PFSK-1 (cell line): ENCODE measurements at regions not wholly inside any gene's neighbourhood (a gene's known extent, or its start where the extent isn't known, plus 50 kb on each side); places are given as distances from the start of the nearest gene placed in this dataset.

Experiments
- REST ChIP-seq, 2 experiments: IDR thresholded peaks; 2 replicates each; pipeline versions ENCODE4 v1.6.1 to v1.8.0; 2011 to 2012; ENCODE audit warnings: low read depth in 2 of 2, low read length in 2 of 2, control low read depth in 1 of 2, inconsistent platforms in 1 of 2, mild to moderate bottlenecking in 1 of 2, moderate library complexity in 1 of 2; ENCODE audit not compliant: insufficient read depth in 1 of 2
- SIN3A ChIP-seq: IDR thresholded peaks from 2 replicates; pipeline ENCODE4 v1.6.1; 2012; ENCODE audit warnings: mild to moderate bottlenecking, low read length, moderate library complexity, borderline replicate concordance; ENCODE audit not compliant: insufficient read depth
- TAF1 ChIP-seq: IDR thresholded peaks from 2 replicates; pipeline ENCODE4 v1.6.1; 2012; ENCODE audit warnings: low read length, control low read depth, borderline replicate concordance; ENCODE audit not compliant: insufficient read depth

- no peak for TF ChIP-seq SIN3A
- TF ChIP-seq REST (IDR thresholded peaks at IDR 0.05; ENCODE audit: insufficient read depth in 1 of 2, low read depth in 2 of 2, low read length in 2 of 2): no peak
- no peak for TF ChIP-seq TAF1
Observed at GRCh38 chr6:97919631-97920030, 636.6 kb upstream of the MMS22L start.
